ENCODE measurements at regions not wholly inside any gene's neighbourhood (a gene's known extent, or its start where the extent isn't known, plus 50 kb on each side); places are given as distances from the start of the nearest gene placed in this dataset.
A peak's percentile ranks its signal among the peaks of the same experiment; 100 is the strongest.

DNA sequence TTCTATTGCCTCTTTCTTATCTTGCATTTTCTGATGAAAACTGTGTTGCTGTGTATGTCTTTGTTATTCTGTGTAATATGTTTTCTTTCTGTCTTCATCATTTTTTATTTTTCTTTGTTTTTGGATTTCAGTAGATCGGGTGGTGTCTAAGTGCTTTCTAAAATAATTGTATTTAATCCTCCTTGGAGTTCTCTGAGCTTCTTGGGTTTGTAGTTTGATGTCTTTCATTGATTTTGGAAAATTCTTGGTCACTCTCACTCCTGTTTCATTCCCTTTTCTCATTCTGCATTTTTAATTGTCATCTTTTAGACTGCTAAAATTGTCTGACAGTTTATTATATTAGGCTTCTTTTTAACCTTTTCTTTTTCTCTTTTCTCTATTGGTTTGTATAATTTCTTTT, 560.5 kb downstream of the IRX1 start:
- DNase-seq (ENCODE audit: low spot score) = no peak
- Mint-ChIP-seq H3K36me3 (ENCODE audit: low read depth) (no peaks in the 10 kb centered on the region), H3K4me3 (ENCODE audit: low read depth) (no peak overlapping the region), H3K27ac (no peak overlapping the region), H3K4me1 (ENCODE audit: low read depth) (peaks cover 3% of the 10 kb centered on the region), H3K27me3 (ENCODE audit: low read depth) (no peaks in the 10 kb centered on the region), H3K9me3 (peaks cover 15% of the 10 kb centered on the region)
- intact Hi-C loops (cut with micrococcal nuclease) = no loop called here

DNA sequence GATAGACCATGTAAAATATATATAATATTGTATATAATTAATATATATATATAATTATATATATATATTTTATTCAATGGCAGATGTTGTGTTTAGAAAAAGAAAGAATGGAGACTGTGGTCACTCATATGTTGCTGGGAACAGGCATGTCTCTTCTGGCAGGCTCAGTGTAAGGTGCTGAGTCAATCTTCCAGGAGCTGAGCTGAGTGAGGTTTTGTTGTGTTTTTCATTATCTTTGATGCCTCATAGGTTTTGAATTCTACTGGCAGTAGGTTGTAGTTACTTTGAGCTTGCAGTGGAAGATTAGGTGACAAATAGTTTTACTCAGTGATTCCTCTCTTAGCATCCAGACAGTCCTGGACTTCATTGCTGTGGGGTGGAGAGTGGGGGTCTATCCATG, 561.3 kb downstream of the IRX1 start:
- no peak for DNase-seq (ENCODE audit: low spot score)

DNA sequence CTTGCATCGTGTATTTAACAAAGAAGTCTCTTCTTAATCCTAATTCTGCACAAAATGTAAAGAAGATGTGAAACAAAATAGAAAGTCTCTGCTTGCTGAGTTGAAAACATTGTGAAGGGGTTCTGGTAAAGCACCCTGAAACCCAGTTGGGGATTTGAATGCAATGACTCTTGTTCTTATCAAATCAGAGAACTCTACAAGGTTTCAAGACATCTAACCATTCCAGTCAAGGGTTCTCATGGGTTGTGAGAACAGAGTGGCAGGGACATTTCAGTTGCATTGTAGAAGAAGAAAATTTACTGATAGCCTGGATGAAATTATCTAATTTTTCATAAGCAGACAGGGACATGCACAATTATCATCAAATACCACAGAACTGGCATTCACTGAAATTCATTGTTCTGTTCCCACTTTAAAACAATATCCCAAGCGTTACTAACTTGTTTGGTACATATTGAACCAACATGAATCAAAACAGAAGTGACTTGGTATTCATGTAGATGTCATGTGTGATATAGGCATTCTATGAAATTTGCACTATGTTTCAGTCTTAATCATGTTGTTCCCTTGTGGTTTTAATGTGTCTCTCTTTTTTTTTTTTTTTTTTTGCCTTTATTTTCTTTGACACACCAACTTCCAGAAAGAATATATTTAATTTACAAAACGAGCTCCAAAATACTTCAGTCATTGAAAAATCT, 563.3 kb downstream of the IRX1 start:
- DNase-seq (ENCODE audit: low spot score) = no peak
- Mint-ChIP-seq H3K27ac (peak overlapping the region; percentile 12), H3K36me3 (ENCODE audit: low read depth) (no peaks in the 10 kb centered on the region), H3K4me1 (ENCODE audit: low read depth) (peaks cover 3% of the 10 kb centered on the region), H3K27me3 (ENCODE audit: low read depth) (no peaks in the 10 kb centered on the region), H3K9me3 (peaks cover 9% of the 10 kb centered on the region), H3K4me3 (ENCODE audit: low read depth) (no peak overlapping the region)
- intact Hi-C loops (cut with micrococcal nuclease) = loop anchor here (2.0 kb wide), 1 partner anchor 36 kb away; no protein-coding TSS in a partner anchor

More for the DNA sequence above, 561.3 kb downstream of the IRX1 start:
- Mint-ChIP-seq H3K27me3 (ENCODE audit: low read depth) (no peaks in the 10 kb centered on the region), H3K36me3 (ENCODE audit: low read depth) (no peaks in the 10 kb centered on the region), H3K4me1 (ENCODE audit: low read depth) (peaks cover 3% of the 10 kb centered on the region), H3K9me3 (peaks cover 15% of the 10 kb centered on the region), H3K4me3 (ENCODE audit: low read depth) (no peak overlapping the region), H3K27ac (no peak overlapping the region)
- intact Hi-C loops (cut with micrococcal nuclease) = no loop called here

- intact Hi-C loops (cut with micrococcal nuclease) = loop anchor here (2.0 kb wide), 1 partner anchor 37 kb away; no protein-coding TSS in a partner anchor
- no peak for DNase-seq (ENCODE audit: low spot score)
- no peaks in the 10 kb centered on the region for H3K36me3 Mint-ChIP-seq (ENCODE audit: low read depth)
These were observed 564.0 kb downstream of the IRX1 start for GRCh38 chr5:4159681-4160080.

DNA sequence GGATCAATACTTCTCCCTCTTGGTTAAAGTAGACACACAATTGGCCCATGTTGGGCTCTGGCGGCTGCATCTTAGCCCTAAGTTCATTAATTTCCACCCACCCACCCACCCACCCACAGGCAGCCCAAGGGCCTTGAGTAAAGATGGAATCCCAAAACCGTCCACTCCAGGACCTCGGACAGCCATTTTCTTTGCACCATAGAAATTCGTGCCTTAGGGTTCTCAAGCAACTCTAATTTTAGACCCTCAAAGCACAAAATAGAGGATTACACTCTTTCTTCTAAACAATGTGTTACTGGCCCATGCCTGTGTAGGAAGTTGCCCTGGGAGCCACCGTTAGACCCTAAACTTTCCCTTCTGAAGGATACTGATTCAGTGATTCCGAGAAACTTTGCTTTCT, 568.5 kb downstream of the IRX1 start:
- Mint-ChIP-seq H3K9me3 (peaks cover 5% of the 10 kb centered on the region), H3K27ac (no peak overlapping the region), H3K4me1 (ENCODE audit: low read depth) (no peaks in the 10 kb centered on the region), H3K4me3 (ENCODE audit: low read depth) (no peak overlapping the region), H3K36me3 (ENCODE audit: low read depth) (no peaks in the 10 kb centered on the region), H3K27me3 (ENCODE audit: low read depth) (no peaks in the 10 kb centered on the region)
- intact Hi-C loops (cut with micrococcal nuclease) = no loop called here
- DNase-seq (ENCODE audit: low spot score) = no peak

More at GRCh38 chr5:4159681-4160080, 564.0 kb downstream of the IRX1 start:
- H3K9me3 Mint-ChIP-seq = peaks cover 9% of the 10 kb centered on the region
- H3K27me3 Mint-ChIP-seq (ENCODE audit: low read depth) = no peaks in the 10 kb centered on the region
- no peak overlapping the region for H3K4me3 Mint-ChIP-seq (ENCODE audit: low read depth)
- H3K4me1 Mint-ChIP-seq (ENCODE audit: low read depth) = peaks cover 3% of the 10 kb centered on the region
- no peak overlapping the region for H3K27ac Mint-ChIP-seq

GRCh38 chr5:4180703-4181102, 585.1 kb downstream of the IRX1 start:
- peaks cover 20% of the 10 kb centered on the region for H3K9me3 Mint-ChIP-seq

GRCh38 chr5:4182144-4182543, 586.5 kb downstream of the IRX1 start:
- H3K27me3 Mint-ChIP-seq (ENCODE audit: low read depth) = no peaks in the 10 kb centered on the region
- peaks cover 20% of the 10 kb centered on the region for H3K9me3 Mint-ChIP-seq
- intact Hi-C loops (cut with micrococcal nuclease) = no loop called here
- DNase-seq (ENCODE audit: low spot score) = no peak
- H3K4me3 Mint-ChIP-seq (ENCODE audit: low read depth) = no peak overlapping the region
- H3K36me3 Mint-ChIP-seq (ENCODE audit: low read depth) = no peaks in the 10 kb centered on the region
- H3K27ac Mint-ChIP-seq = no peak overlapping the region
- no peaks in the 10 kb centered on the region for H3K4me1 Mint-ChIP-seq (ENCODE audit: low read depth)

More at GRCh38 chr5:4180703-4181102, 585.1 kb downstream of the IRX1 start:
- H3K4me3 Mint-ChIP-seq (ENCODE audit: low read depth) = no peak overlapping the region
- H3K36me3 Mint-ChIP-seq (ENCODE audit: low read depth) = no peaks in the 10 kb centered on the region
- no peak overlapping the region for H3K27ac Mint-ChIP-seq
- H3K27me3 Mint-ChIP-seq (ENCODE audit: low read depth) = no peaks in the 10 kb centered on the region
- intact Hi-C loops (cut with micrococcal nuclease) = no loop called here
- no peaks in the 10 kb centered on the region for H3K4me1 Mint-ChIP-seq (ENCODE audit: low read depth)
- DNase-seq (ENCODE audit: low spot score) = no peak

- H3K9me3 Mint-ChIP-seq = peaks cover 20% of the 10 kb centered on the region
- H3K27me3 Mint-ChIP-seq (ENCODE audit: low read depth) = no peaks in the 10 kb centered on the region
- H3K4me3 Mint-ChIP-seq (ENCODE audit: low read depth) = no peak overlapping the region
- H3K4me1 Mint-ChIP-seq (ENCODE audit: low read depth) = no peaks in the 10 kb centered on the region
- no peaks in the 10 kb centered on the region for H3K36me3 Mint-ChIP-seq (ENCODE audit: low read depth)
- DNase-seq (ENCODE audit: low spot score) = no peak
- intact Hi-C loops (cut with micrococcal nuclease) = no loop called here
- no peak overlapping the region for H3K27ac Mint-ChIP-seq
These were observed 589.5 kb downstream of the IRX1 start for GRCh38 chr5:4185127-4185526.

GRCh38 chr5:4188704-4189103, 593.1 kb downstream of the IRX1 start:
- H3K9me3 Mint-ChIP-seq = peaks cover 16% of the 10 kb centered on the region
- H3K4me3 Mint-ChIP-seq (ENCODE audit: low read depth) = no peak overlapping the region
- DNase-seq (ENCODE audit: low spot score) = no peak
- no peaks in the 10 kb centered on the region for H3K36me3 Mint-ChIP-seq (ENCODE audit: low read depth)
- H3K27ac Mint-ChIP-seq = no peak overlapping the region
- no peaks in the 10 kb centered on the region for H3K4me1 Mint-ChIP-seq (ENCODE audit: low read depth)
- intact Hi-C loops (cut with micrococcal nuclease) = no loop called here
- H3K27me3 Mint-ChIP-seq (ENCODE audit: low read depth) = no peaks in the 10 kb centered on the region

DNA sequence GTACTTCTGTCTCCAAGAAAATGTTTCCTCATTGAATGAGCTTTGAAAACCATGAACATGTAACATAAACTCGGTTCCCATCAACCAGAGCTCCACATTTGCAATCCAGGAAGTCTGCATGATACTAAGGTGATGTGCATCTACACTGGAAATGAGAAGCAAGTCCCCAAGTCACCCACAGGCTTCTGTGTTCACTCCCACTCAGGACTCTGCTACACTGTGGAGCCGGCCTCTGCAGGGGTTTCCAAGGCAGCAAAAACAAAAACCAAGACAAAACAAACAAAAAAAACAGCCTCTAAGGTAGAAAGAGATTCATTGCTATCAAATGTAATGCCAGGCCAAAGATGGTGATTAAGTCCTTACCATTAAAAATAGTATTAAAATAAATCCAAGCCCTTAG, 593.7 kb downstream of the IRX1 start:
- Mint-ChIP-seq H3K27me3 (ENCODE audit: low read depth) (no peaks in the 10 kb centered on the region), H3K4me1 (ENCODE audit: low read depth) (no peaks in the 10 kb centered on the region), H3K36me3 (ENCODE audit: low read depth) (no peaks in the 10 kb centered on the region), H3K27ac (no peak overlapping the region), H3K4me3 (ENCODE audit: low read depth) (no peak overlapping the region), H3K9me3 (peaks cover 10% of the 10 kb centered on the region)
- DNase-seq (ENCODE audit: low spot score) = peak; percentile 31
- intact Hi-C loops (cut with micrococcal nuclease) = no loop called here

- Mint-ChIP-seq H3K9me3 (no peaks in the 10 kb centered on the region), H3K27me3 (ENCODE audit: low read depth) (no peaks in the 10 kb centered on the region), H3K36me3 (ENCODE audit: low read depth) (no peaks in the 10 kb centered on the region), H3K27ac (no peak overlapping the region), H3K4me3 (ENCODE audit: low read depth) (no peak overlapping the region), H3K4me1 (ENCODE audit: low read depth) (no peaks in the 10 kb centered on the region)
- intact Hi-C loops (cut with micrococcal nuclease) = no loop called here
- no peak for DNase-seq (ENCODE audit: low spot score)
These were observed 595.4 kb downstream of the IRX1 start for GRCh38 chr5:4191041-4191440.

DNA sequence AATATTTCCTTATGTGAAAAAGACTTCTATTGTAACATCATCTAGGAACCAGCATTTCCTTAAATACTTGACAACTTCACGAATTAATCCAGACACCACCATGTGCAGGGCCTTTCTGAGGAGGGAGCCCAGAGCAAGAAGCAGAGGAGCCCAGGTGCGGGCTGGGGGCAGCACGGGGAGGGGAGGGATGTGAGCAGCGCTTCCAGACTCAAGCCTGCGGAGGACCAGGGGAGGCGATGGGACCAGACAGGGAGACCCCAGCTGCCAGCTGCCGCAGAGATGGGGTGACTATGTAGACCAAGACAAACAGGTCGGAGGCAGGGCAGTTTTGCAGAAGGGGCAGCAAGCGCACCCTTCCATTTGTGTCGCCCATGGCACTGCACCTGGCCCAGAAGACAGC, 596.1 kb downstream of the IRX1 start:
- no peak for DNase-seq (ENCODE audit: low spot score)
- Mint-ChIP-seq H3K9me3 (no peaks in the 10 kb centered on the region), H3K4me3 (ENCODE audit: low read depth) (no peak overlapping the region), H3K4me1 (ENCODE audit: low read depth) (no peaks in the 10 kb centered on the region), H3K27me3 (ENCODE audit: low read depth) (no peaks in the 10 kb centered on the region), H3K36me3 (ENCODE audit: low read depth) (no peaks in the 10 kb centered on the region), H3K27ac (no peak overlapping the region)
- intact Hi-C loops (cut with micrococcal nuclease) = no loop called here

- H3K27ac Mint-ChIP-seq = no peak overlapping the region
- H3K4me1 Mint-ChIP-seq (ENCODE audit: low read depth) = no peaks in the 10 kb centered on the region
- no peak overlapping the region for H3K4me3 Mint-ChIP-seq (ENCODE audit: low read depth)
- DNase-seq (ENCODE audit: low spot score) = no peak
- H3K27me3 Mint-ChIP-seq (ENCODE audit: low read depth) = no peaks in the 10 kb centered on the region
- H3K9me3 Mint-ChIP-seq = no peaks in the 10 kb centered on the region
- intact Hi-C loops (cut with micrococcal nuclease) = no loop called here
- no peaks in the 10 kb centered on the region for H3K36me3 Mint-ChIP-seq (ENCODE audit: low read depth)
These were observed 596.5 kb downstream of the IRX1 start for GRCh38 chr5:4192111-4192510.

GRCh38 chr5:4196744-4197143, 601.1 kb downstream of the IRX1 start:
- H3K4me3 Mint-ChIP-seq (ENCODE audit: low read depth) = no peak overlapping the region
- intact Hi-C loops (cut with micrococcal nuclease) = no loop called here
- no peaks in the 10 kb centered on the region for H3K27me3 Mint-ChIP-seq (ENCODE audit: low read depth)
- H3K9me3 Mint-ChIP-seq = no peaks in the 10 kb centered on the region
- H3K36me3 Mint-ChIP-seq (ENCODE audit: low read depth) = no peaks in the 10 kb centered on the region
- no peak overlapping the region for H3K27ac Mint-ChIP-seq
- H3K4me1 Mint-ChIP-seq (ENCODE audit: low read depth) = no peaks in the 10 kb centered on the region
- DNase-seq (ENCODE audit: low spot score) = no peak

Data from activated T-helper 2 cell treated with anti-CD3 and anti-CD28 coated beads, Interferon-gamma antibody, Interleukin-2, Interleukin-4, amounts not matched to agents 10 μg/mL and 5 μg/mL and 100 μg/mL, durations not matched to agents 14 hours and 24 hours and 36 hours (primary cell).